GM10266 (cell line): ENCODE measurements at regions not wholly inside any gene's neighbourhood (a gene's known extent, or its start where the extent isn't known, plus 50 kb on each side); places are given as distances from the start of the nearest gene placed in this dataset.

Experiments used
- DNase-seq: peaks from one replicate; pipeline ENCODE4 v3.0.0; 2012; ENCODE audit errors: extremely low spot score
- CTCF ChIP-seq: IDR thresholded peaks from 2 replicates; pipeline ENCODE4 v1.5.1; 2012; ENCODE audit warnings: mild to moderate bottlenecking, low read depth; ENCODE audit not compliant: control insufficient read depth, insufficient read depth; ENCODE audit errors: missing control alignments

GRCh38 chr2:216765761-216766262 lies 70.5 kb upstream of the IGFBP5 start:
- no peak for TF ChIP-seq CTCF
- DNase-seq = no peak

- DNase-seq = no peak
- no peak for TF ChIP-seq CTCF
Observed at GRCh38 chr2:216763396-216763795, 68.0 kb upstream of the IGFBP5 start.

- no peak for TF ChIP-seq CTCF
- no peak for DNase-seq
Observed at GRCh38 chr2:216761809-216762208, 66.5 kb upstream of the IGFBP5 start.

GRCh38 chr2:216761133-216761532 lies 65.8 kb upstream of the IGFBP5 start:
- DNase-seq = no peak
- no peak for TF ChIP-seq CTCF

- TF ChIP-seq CTCF = no peak
- DNase-seq = no peak
Observed at GRCh38 chr2:216758256-216759155, 63.2 kb upstream of the IGFBP5 start.

GRCh38 chr2:216757532-216757931 lies 62.2 kb upstream of the IGFBP5 start:
- DNase-seq = no peak
- TF ChIP-seq CTCF = no peak

GRCh38 chr2:216756435-216756834 lies 61.1 kb upstream of the IGFBP5 start:
- no peak for DNase-seq
- TF ChIP-seq CTCF = no peak
